ENCODE measurements at regions not wholly inside any gene's neighbourhood (a gene's known extent, or its start where the extent isn't known, plus 50 kb on each side); places are given as distances from the start of the nearest gene placed in this dataset.

DNA sequence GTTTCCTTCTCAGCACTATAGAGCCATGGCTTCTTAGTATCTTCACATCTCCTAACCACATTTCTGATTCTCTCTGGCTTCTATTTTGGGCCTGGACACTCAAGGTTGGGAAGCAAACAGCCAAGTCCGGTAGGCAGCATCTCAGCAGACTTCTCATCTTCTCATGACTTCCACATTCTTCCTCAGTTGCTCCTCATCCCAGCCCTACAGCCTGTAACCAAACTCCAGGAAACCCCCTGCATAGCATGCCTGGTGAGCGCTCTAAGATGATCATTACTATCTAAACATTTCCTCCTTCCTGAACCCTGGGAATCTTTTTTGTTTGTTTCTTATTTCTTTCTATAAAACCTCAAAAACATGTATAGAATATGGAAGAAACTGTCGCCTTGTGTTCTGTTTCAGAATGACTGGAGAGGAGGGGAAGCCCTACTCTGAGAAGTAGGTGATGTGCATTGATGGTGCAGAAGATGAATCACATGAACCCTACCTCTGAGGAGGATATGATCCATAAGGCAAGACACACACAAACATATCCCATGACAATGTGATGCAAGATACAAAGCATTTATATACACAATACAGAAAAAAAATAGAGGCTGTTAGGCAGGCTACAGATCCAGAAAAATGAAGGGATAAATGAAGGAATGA is 219.8 kb upstream of the GYPA start:
- 84 to 92% (median 87%) methylated on average over 3 of the region's 3 CpGs for WGBS, 4 donors
- TF ChIP-seq, protein P1, sequence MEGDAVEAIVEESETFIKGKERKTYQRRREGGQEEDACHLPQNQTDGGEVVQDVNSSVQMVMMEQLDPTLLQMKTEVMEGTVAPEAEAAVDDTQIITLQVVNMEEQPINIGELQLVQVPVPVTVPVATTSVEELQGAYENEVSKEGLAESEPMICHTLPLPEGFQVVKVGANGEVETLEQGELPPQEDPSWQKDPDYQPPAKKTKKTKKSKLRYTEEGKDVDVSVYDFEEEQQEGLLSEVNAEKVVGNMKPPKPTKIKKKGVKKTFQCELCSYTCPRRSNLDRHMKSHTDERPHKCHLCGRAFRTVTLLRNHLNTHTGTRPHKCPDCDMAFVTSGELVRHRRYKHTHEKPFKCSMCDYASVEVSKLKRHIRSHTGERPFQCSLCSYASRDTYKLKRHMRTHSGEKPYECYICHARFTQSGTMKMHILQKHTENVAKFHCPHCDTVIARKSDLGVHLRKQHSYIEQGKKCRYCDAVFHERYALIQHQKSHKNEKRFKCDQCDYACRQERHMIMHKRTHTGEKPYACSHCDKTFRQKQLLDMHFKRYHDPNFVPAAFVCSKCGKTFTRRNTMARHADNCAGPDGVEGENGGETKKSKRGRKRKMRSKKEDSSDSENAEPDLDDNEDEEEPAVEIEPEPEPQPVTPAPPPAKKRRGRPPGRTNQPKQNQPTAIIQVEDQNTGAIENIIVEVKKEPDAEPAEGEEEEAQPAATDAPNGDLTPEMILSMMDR (IDR thresholded peaks at IDR 0.05): no peak
- TF ChIP-seq POLR2A (IDR thresholded peaks at IDR 0.05): no peak
- Histone ChIP-seq H3K4me3 (no peak overlapping the region), H3K4me1 (peaks cover 0 to 14% (median 0%) of the 10 kb centered on the region in 12 donors), H3K9me3 (no peaks in the 10 kb centered on the region), H3K27me3 (no peaks in the 10 kb centered on the region), H3K27ac (no peak overlapping the region), H3K36me3 (no peaks in the 10 kb centered on the region)
- ATAC-seq (no peak), DNase-seq (no peak)
- intact Hi-C loops (cut with DNase I): no loop called here

DNA sequence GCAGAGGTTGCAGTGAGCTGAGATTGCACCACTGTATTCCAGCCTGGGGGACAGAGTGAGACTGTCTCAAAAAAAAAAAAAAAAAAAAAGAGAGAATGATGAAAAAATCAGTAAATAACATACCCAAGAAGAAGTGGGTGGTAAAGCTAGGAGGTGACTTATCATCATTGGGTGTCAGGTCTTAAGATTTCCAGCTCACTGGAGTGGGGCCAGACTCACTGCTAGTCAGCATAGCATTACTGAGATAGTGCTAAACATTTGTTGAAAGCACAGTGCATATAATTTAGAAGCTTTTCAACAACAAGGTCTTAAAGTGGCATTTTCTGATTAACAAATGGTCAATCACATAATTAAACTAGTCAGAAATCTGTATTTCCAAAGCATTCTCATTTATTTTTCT is 221.8 kb upstream of the GYPA start:
- H3K4me3 ChIP-seq: no peak overlapping the region
- intact Hi-C loops (cut with DNase I): no loop called here
- H3K36me3 ChIP-seq: no peaks in the 10 kb centered on the region
- no peaks in the 10 kb centered on the region for H3K27me3 ChIP-seq
- DNase-seq: no peak
- H3K9me3 ChIP-seq: no peaks in the 10 kb centered on the region
- ATAC-seq: no peak
- H3K27ac ChIP-seq: no peak overlapping the region
- no peaks in the 10 kb centered on the region for H3K4me1 ChIP-seq
- TF ChIP-seq, protein P1 (IDR thresholded peaks at IDR 0.05): no peak
- no peak for TF ChIP-seq POLR2A (IDR thresholded peaks at IDR 0.05)

DNA sequence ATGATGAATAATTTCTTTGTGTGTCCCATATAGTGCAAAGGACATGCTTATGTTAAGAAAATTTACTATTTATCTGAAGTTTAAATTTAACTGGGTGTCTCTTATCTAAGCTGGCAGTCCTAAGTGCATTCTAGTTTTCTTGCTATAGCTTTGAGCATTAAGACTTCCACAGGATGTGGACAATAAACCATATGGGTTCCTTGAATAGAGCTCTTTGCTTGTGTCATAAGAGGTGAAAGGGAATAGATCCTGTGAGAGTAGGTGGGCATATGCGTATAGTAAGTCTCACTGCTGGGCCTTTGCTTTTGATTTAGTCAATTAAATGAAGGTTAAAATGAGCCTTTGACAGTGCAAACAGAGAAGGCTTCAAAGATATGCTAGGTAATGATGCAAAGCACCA is 223.4 kb upstream of the GYPA start:
- Histone ChIP-seq H3K9me3 (no peaks in the 10 kb centered on the region), H3K27me3 (no peaks in the 10 kb centered on the region), H3K27ac (no peak overlapping the region), H3K36me3 (no peaks in the 10 kb centered on the region), H3K4me3 (no peak overlapping the region), H3K4me1 (no peaks in the 10 kb centered on the region)
- no peak for DNase-seq
- WGBS, 4 donors: 82 to 95% (median 90%) methylated on average over 1 of the region's 1 CpG
- intact Hi-C loops (cut with DNase I): no loop called here
- TF ChIP-seq, protein P1 (IDR thresholded peaks at IDR 0.05): no peak
- no peak for TF ChIP-seq POLR2A (IDR thresholded peaks at IDR 0.05)
- no peak for ATAC-seq

DNA sequence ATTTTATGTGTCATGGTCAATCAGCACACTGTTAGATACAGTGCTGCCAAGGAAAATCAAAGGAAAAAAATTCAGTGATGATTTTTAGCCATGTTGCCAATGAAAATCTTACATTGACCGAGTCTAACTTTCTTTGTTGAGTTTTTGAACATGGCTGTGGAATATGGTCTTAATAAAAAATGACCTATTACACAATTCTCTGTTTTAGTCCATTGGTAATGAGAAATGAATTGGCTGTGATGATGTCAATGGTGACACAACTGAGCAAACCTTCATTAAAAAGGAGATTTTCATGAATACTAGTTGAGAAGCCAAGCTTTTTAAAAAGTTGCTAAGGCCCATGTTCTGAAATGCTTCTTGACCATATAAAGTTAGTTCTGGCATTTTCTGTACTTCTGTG is 225.9 kb upstream of the GYPA start:
- Histone ChIP-seq H3K4me3 (no peak overlapping the region), H3K9me3 (no peaks in the 10 kb centered on the region), H3K27me3 (no peaks in the 10 kb centered on the region), H3K27ac (no peak overlapping the region), H3K36me3 (no peaks in the 10 kb centered on the region), H3K4me1 (no peaks in the 10 kb centered on the region)
- ATAC-seq: no peak
- intact Hi-C loops (cut with DNase I): no loop called here
- no peak for DNase-seq
- TF ChIP-seq, protein P1 (IDR thresholded peaks at IDR 0.05): no peak
- TF ChIP-seq POLR2A (IDR thresholded peaks at IDR 0.05): no peak
- 68 to 84% (median 79%) methylated on average over 1 of the region's 1 CpG for WGBS, 4 donors
